ENCODE measurements at regions not wholly inside any gene's neighbourhood (a gene's known extent, or its start where the extent isn't known, plus 50 kb on each side); places are given as distances from the start of the nearest gene placed in this dataset.

GRCh38 chr21:35294231-35294898 is 245.3 kb upstream of the RUNX1 start:
- no peak for TF ChIP-seq EZH2 (IDR thresholded peaks at IDR 0.05; ENCODE audit: insufficient read depth, poor library complexity, severe bottlenecking)
- TF ChIP-seq EZH2phosphoT487 (IDR thresholded peaks at IDR 0.05; ENCODE audit: insufficient read depth, low read depth) = no peak
